ENCODE measurements at regions not wholly inside any gene's neighbourhood (a gene's known extent, or its start where the extent isn't known, plus 50 kb on each side); places are given as distances from the start of the nearest gene placed in this dataset.
"Not testable (repeated sequence)": the region's sequence is repeated elsewhere in the genome, so short reads cannot be mapped to it uniquely, and the experiment has no call there.

GRCh38 chr7:63874242-63874641 lies 124.4 kb upstream of the ZNF722 start:
- peaks cover 49% of the 10 kb centered on the region for H3K9me3 ChIP-seq
- H3K27ac ChIP-seq (ENCODE audit: low read depth in 2 of 2, low read length in 1 of 2); H3K36me3 ChIP-seq (replicated peaks in 1 of 2; ENCODE audit: control insufficient read depth in 1 of 2, insufficient read depth in 2 of 2, low read length in 1 of 2); DNase-seq; H3K9me2 ChIP-seq; H2AFZ ChIP-seq (ENCODE audit: low read depth); H3K4me3 ChIP-seq (ENCODE audit: low read depth in 2 of 2, low read length in 1 of 2); H3K79me2 ChIP-seq (ENCODE audit: insufficient read depth); H4K20me1 ChIP-seq (ENCODE audit: insufficient read depth); H3K9ac ChIP-seq; H3K4me2 ChIP-seq; H3K27me3 ChIP-seq (ENCODE audit: insufficient read depth); CTCF ChIA-PET; H3F3A ChIP-seq (replicated peaks; ENCODE audit: insufficient read depth); H3K4me1 ChIP-seq (ENCODE audit: control insufficient read depth in 1 of 2, insufficient read depth in 2 of 2, low read depth in 1 of 2, low read length in 1 of 2); POLR2A ChIA-PET: not testable (repeated sequence)
- WGBS (ENCODE audit: low lambda C conversion rate) = 58% methylated on average over 23 of the region's 30 CpGs

- WGBS (ENCODE audit: low lambda C conversion rate) = 0% methylated on average over 1 of the region's 1 CpG
- Histone ChIP-seq H3K27me3 (ENCODE audit: insufficient read depth) (no peaks in the 10 kb centered on the region), H3K9me3 (peaks cover 49% of the 10 kb centered on the region), H3K9me2 (no peaks in the 10 kb centered on the region; the same call in 1 of the 2 replicates), H3K4me2 (no peak overlapping the region), H3K9ac (no peak overlapping the region), H3K79me2 (ENCODE audit: insufficient read depth) (no peaks in the 10 kb centered on the region), H3K36me3 (replicated peaks in 1 of 2; ENCODE audit: control insufficient read depth in 1 of 2, insufficient read depth in 2 of 2, low read length in 1 of 2) (no peaks in the 10 kb centered on the region), H4K20me1 (ENCODE audit: insufficient read depth) (no peaks in the 10 kb centered on the region; the same call in 1 of the 2 replicates), H3K4me1 (ENCODE audit: control insufficient read depth in 1 of 2, insufficient read depth in 2 of 2, low read depth in 1 of 2, low read length in 1 of 2) (no peaks in the 10 kb centered on the region), H3K27ac (ENCODE audit: low read depth in 2 of 2, low read length in 1 of 2) (no peak overlapping the region), H3K4me3 (ENCODE audit: low read depth in 2 of 2, low read length in 1 of 2) (no peak overlapping the region), H2AFZ (ENCODE audit: low read depth) (no peak overlapping the region), H3F3A (replicated peaks; ENCODE audit: insufficient read depth) (no peaks in the 10 kb centered on the region)
- DNase-seq = no peak
- POLR2A ChIA-PET = no interaction called here
- no peak for TF ChIP-seq RCOR1 (IDR thresholded peaks at IDR 0.05; ENCODE audit: low read length)
- TF ChIP-seq, protein P1, sequence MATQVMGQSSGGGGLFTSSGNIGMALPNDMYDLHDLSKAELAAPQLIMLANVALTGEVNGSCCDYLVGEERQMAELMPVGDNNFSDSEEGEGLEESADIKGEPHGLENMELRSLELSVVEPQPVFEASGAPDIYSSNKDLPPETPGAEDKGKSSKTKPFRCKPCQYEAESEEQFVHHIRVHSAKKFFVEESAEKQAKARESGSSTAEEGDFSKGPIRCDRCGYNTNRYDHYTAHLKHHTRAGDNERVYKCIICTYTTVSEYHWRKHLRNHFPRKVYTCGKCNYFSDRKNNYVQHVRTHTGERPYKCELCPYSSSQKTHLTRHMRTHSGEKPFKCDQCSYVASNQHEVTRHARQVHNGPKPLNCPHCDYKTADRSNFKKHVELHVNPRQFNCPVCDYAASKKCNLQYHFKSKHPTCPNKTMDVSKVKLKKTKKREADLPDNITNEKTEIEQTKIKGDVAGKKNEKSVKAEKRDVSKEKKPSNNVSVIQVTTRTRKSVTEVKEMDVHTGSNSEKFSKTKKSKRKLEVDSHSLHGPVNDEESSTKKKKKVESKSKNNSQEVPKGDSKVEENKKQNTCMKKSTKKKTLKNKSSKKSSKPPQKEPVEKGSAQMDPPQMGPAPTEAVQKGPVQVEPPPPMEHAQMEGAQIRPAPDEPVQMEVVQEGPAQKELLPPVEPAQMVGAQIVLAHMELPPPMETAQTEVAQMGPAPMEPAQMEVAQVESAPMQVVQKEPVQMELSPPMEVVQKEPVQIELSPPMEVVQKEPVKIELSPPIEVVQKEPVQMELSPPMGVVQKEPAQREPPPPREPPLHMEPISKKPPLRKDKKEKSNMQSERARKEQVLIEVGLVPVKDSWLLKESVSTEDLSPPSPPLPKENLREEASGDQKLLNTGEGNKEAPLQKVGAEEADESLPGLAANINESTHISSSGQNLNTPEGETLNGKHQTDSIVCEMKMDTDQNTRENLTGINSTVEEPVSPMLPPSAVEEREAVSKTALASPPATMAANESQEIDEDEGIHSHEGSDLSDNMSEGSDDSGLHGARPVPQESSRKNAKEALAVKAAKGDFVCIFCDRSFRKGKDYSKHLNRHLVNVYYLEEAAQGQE (IDR thresholded peaks at IDR 0.05; ENCODE audit: low read depth, low read length) = no peak
- no peak for TF ChIP-seq JUND (IDR thresholded peaks at IDR 0.05)
- TF ChIP-seq SIN3A (IDR thresholded peaks at IDR 0.05; ENCODE audit: borderline replicate concordance, low read depth, low read length) = no peak
- CTCF ChIA-PET = no interaction called here
Measured at GRCh38 chr7:63876707-63877322, 121.8 kb upstream of the ZNF722 start.

DNA sequence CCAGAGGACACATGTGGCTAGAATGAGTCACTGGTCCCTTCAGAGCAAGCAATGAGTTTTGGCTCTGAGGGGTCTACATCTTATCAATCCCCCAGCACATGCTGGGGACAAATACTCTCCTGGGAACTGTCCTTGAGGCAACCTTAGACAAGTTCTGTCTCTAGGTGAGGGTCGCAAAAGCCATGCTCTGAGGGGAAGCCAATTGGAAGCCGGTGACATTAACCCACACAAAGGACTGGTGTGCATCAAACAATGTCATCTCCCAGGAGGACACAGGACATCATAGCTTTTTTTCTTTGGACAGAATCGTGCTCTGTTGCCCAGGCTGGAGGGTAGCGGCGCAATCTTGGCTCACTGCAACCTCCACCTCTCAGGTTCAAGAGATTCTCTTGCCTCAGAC lies 111.6 kb upstream of the ZNF722 start:
- H3K4me3 ChIP-seq (ENCODE audit: low read depth in 2 of 2, low read length in 1 of 2) = no peak overlapping the region
- no peak overlapping the region for H3K4me2 ChIP-seq
- CTCF ChIA-PET = no interaction called here
- no peaks in the 10 kb centered on the region for H4K20me1 ChIP-seq (ENCODE audit: insufficient read depth)
- H3K9me3 ChIP-seq = no peaks in the 10 kb centered on the region; the same call in 1 of the 2 replicates
- no peak for DNase-seq
- H3K36me3 ChIP-seq (replicated peaks in 1 of 2; ENCODE audit: control insufficient read depth in 1 of 2, insufficient read depth in 2 of 2, low read length in 1 of 2) = no peaks in the 10 kb centered on the region
- no peak for TF ChIP-seq JUND (IDR thresholded peaks at IDR 0.05)
- TF ChIP-seq TAF1 (IDR thresholded peaks at IDR 0.05; ENCODE audit: borderline replicate concordance, low read depth, low read length) = no peak
- TF ChIP-seq GABPA (IDR thresholded peaks at IDR 0.05; ENCODE audit: low read depth) = no peak
- TF ChIP-seq ELF1 (IDR thresholded peaks at IDR 0.05) = no peak
- TF ChIP-seq, protein P2, sequence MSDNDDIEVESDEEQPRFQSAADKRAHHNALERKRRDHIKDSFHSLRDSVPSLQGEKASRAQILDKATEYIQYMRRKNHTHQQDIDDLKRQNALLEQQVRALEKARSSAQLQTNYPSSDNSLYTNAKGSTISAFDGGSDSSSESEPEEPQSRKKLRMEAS (IDR thresholded peaks at IDR 0.05; ENCODE audit: low read depth) = no peak
- no peak for TF ChIP-seq NFIC (IDR thresholded peaks at IDR 0.05; ENCODE audit: borderline replicate concordance)
- no peak for TF ChIP-seq SIN3A (IDR thresholded peaks at IDR 0.05; ENCODE audit: borderline replicate concordance, low read depth, low read length)
- no peak for TF ChIP-seq TEAD4 (IDR thresholded peaks at IDR 0.05; ENCODE audit: borderline replicate concordance, insufficient read depth)
- no peak for TF ChIP-seq PBX3 (IDR thresholded peaks at IDR 0.05)
- TF ChIP-seq FOXM1 (IDR thresholded peaks at IDR 0.05; ENCODE audit: low read depth) = no peak
- 9% methylated on average over 5 of the region's 5 CpGs for WGBS (ENCODE audit: low lambda C conversion rate)
- no peaks in the 10 kb centered on the region for H3K27me3 ChIP-seq (ENCODE audit: insufficient read depth)
- H3K9me2 ChIP-seq = no peaks in the 10 kb centered on the region
- no peaks in the 10 kb centered on the region for H3F3A ChIP-seq (replicated peaks; ENCODE audit: insufficient read depth)
- H3K4me1 ChIP-seq (ENCODE audit: control insufficient read depth in 1 of 2, insufficient read depth in 2 of 2, low read depth in 1 of 2, low read length in 1 of 2) = no peaks in the 10 kb centered on the region
- no peak overlapping the region for H3K9ac ChIP-seq
- no peak overlapping the region for H2AFZ ChIP-seq (ENCODE audit: low read depth)
- POLR2A ChIA-PET = no interaction called here
- no peak overlapping the region for H3K27ac ChIP-seq (ENCODE audit: low read depth in 2 of 2, low read length in 1 of 2)
- H3K79me2 ChIP-seq (ENCODE audit: insufficient read depth) = no peaks in the 10 kb centered on the region
